Panc1 (cell line): ENCODE measurements at regions not wholly inside any gene's neighbourhood (a gene's known extent, or its start where the extent isn't known, plus 50 kb on each side); places are given as distances from the start of the nearest gene placed in this dataset.

Experiments
- ATAC-seq: fragments of 200-7000 bp; cut with Tn5 transposase; 2 replicates; pipeline ENCODE4 v1.9.1; 2020; ENCODE audit warnings: mild to moderate bottlenecking, moderate library complexity
- BruUV-seq: library from RNA; stranded (reverse); fragments of 400-500 nt; replicated peaks from 2 replicates; lab custom pipeline; 2021; lab: Mats Ljungman, UMichigan
- CTCF ChIA-PET: fragments of 300-600 bp; sonication (Branson Sonifier 250); formaldehyde crosslinking; loops from one replicate; lab custom pipeline; 2022; ENCODE audit warnings: antibody characterized with exemption; lab: Charles Lee
- POLR2A ChIA-PET: fragments of 300-600 bp; sonication (Branson Sonifier 250); formaldehyde crosslinking; loops from one replicate; lab custom pipeline; 2022; ENCODE audit warnings: antibody characterized with exemption; lab: Charles Lee
- DNase-seq: peaks from one replicate; pipeline ENCODE4 v3.0.0-alpha.2; 2010; ENCODE audit warnings: low read depth, low spot score
- H3K27ac ChIP-seq: 2 replicates; pipeline ENCODE4 v1.5.1; 2011; ENCODE audit warnings: mild to moderate bottlenecking, low read length, inconsistent platforms
- H3K27me3 ChIP-seq: fragments of 200-500 bp; sonication (Bioruptor generic); 2 replicates; pipeline ENCODE4 v1.6.0; 2014; ENCODE audit warnings: low read length, inconsistent platforms; ENCODE audit not compliant: control insufficient read depth, insufficient read depth
- H3K36me3 ChIP-seq: fragments of 200-500 bp; sonication (Bioruptor generic); 2 replicates; pipeline ENCODE4 v1.5.1; 2014; ENCODE audit warnings: inconsistent platforms, mild to moderate bottlenecking, low read length, moderate library complexity; ENCODE audit not compliant: control insufficient read depth, insufficient read depth
- H3K4me1 ChIP-seq: 2 replicates; pipeline ENCODE4 v1.5.1; 2011; ENCODE audit warnings: inconsistent platforms, mild to moderate bottlenecking, low read length, moderate library complexity; ENCODE audit not compliant: control insufficient read depth, insufficient read depth
- H3K4me3 ChIP-seq, 2 experiments: 2 replicates each; pipeline ENCODE4 v1.5.1; 2011 to 2012; ENCODE audit warnings: low read depth in 2 of 2, low read length in 2 of 2, mild to moderate bottlenecking in 2 of 2, inconsistent platforms in 1 of 2, moderate library complexity in 1 of 2
- H3K9me3 ChIP-seq: fragments of 200-500 bp; sonication (Bioruptor generic); 2 replicates; pipeline ENCODE4 v1.5.1; 2014; ENCODE audit warnings: low read depth, mild to moderate bottlenecking, inconsistent platforms, low read length, moderate library complexity; ENCODE audit not compliant: control insufficient read depth, insufficient read depth
- CTCF ChIP-seq: fragments of 450-650 bp; IDR thresholded peaks from 2 replicates; pipeline ENCODE4 v1.5.1; 2017; ENCODE audit warnings: mild to moderate bottlenecking
- POLR2AphosphoS5 ChIP-seq: IDR thresholded peaks from 2 replicates; pipeline ENCODE4 v1.6.1; 2012; ENCODE audit warnings: mild to moderate bottlenecking, low read depth, low read length, moderate library complexity
- REST ChIP-seq, 2 experiments: IDR thresholded peaks; 2 replicates each; pipeline ENCODE4 v1.6.1; 2011 to 2012; ENCODE audit warnings: low read depth in 2 of 2, control low read depth in 1 of 2, low read length in 1 of 2, mild to moderate bottlenecking in 1 of 2, moderate library complexity in 1 of 2; ENCODE audit not compliant: insufficient read depth in 1 of 2
- SIN3A ChIP-seq: IDR thresholded peaks from 2 replicates; pipeline ENCODE4 v1.6.1; 2012; ENCODE audit warnings: low read depth, mild to moderate bottlenecking, low read length, moderate library complexity, borderline replicate concordance; ENCODE audit not compliant: insufficient read depth
- TCF7L2 ChIP-seq: IDR thresholded peaks from 2 replicates; pipeline ENCODE4 v1.6.1; 2011; ENCODE audit warnings: mild to moderate bottlenecking, low read depth, low read length, inconsistent platforms
- in situ Hi-C: cut with HindIII; loops from 2 replicates; pipeline ENCODE4 v1.10.0; 2016; ENCODE audit warnings: low sequenced_read_pairs, low pct_unique_long_range_greater_than_20kb
- intact Hi-C: fragments of 100-400 bp; cut with micrococcal nuclease; formaldehyde crosslinking; loops from one replicate; pipeline ENCODE4 v1.10.0; 2022; ENCODE audit not compliant: unreplicated experiment

GRCh38 chr5:2631758-2632157 lies 119.7 kb downstream of the IRX2 start:
- intact Hi-C loops, result no loop called here
- TF ChIP-seq CTCF, result no peak
- TF ChIP-seq REST (IDR thresholded peaks at IDR 0.05; ENCODE audit: insufficient read depth in 1 of 2, low read depth in 2 of 2, low read length in 1 of 2), result no peak
- no peak for TF ChIP-seq SIN3A
- no peak for TF ChIP-seq TCF7L2
- TF ChIP-seq POLR2AphosphoS5, result no peak
- ChIA-PET POLR2A (no interaction called here), CTCF (interaction anchor here (0.6 kb wide), 1 partner anchor 1674 kb away, joined by 3 read pairs; no protein-coding TSS in a partner anchor)
- Histone ChIP-seq H3K9me3 (no peaks in the 10 kb centered on the region), H3K4me3 (no peak overlapping the region), H3K27ac (no peak overlapping the region), H3K36me3 (no peaks in the 10 kb centered on the region), H3K27me3 (peaks cover 11% of the 10 kb centered on the region), H3K4me1 (no peaks in the 10 kb centered on the region)
- in situ Hi-C loops, result no loop called here
- no TSS peak for BruUV-seq
- no peak for DNase-seq
- no peak for ATAC-seq

GRCh38 chr5:2629045-2629444 lies 122.4 kb downstream of the IRX2 start:
- intact Hi-C loops, result no loop called here
- Histone ChIP-seq H3K4me3 (no peak overlapping the region), H3K9me3 (no peaks in the 10 kb centered on the region), H3K27me3 (peaks cover 10% of the 10 kb centered on the region), H3K36me3 (no peaks in the 10 kb centered on the region), H3K27ac (no peak overlapping the region), H3K4me1 (no peaks in the 10 kb centered on the region)
- ChIA-PET CTCF (no interaction called here), POLR2A (no interaction called here)
- TF ChIP-seq CTCF, result no peak
- BruUV-seq, result no TSS peak
- ATAC-seq (no peak), DNase-seq (no peak)
- in situ Hi-C loops, result no loop called here

GRCh38 chr5:2627867-2628266 lies 123.6 kb downstream of the IRX2 start:
- no TSS peak for BruUV-seq
- TF ChIP-seq POLR2AphosphoS5 (no peak), TCF7L2 (no peak), SIN3A (no peak), REST (IDR thresholded peaks at IDR 0.05; ENCODE audit: insufficient read depth in 1 of 2, low read depth in 2 of 2, low read length in 1 of 2) (no peak), CTCF (no peak)
- DNase-seq, result no peak
- intact Hi-C loops, result no loop called here
- Histone ChIP-seq H3K36me3 (no peaks in the 10 kb centered on the region), H3K27me3 (peaks cover 10% of the 10 kb centered on the region), H3K9me3 (no peaks in the 10 kb centered on the region), H3K4me3 (no peak overlapping the region), H3K4me1 (no peaks in the 10 kb centered on the region), H3K27ac (no peak overlapping the region)
- CTCF ChIA-PET, result no interaction called here
- POLR2A ChIA-PET, result no interaction called here
- in situ Hi-C loops, result no loop called here
- ATAC-seq, result no peak
